CD4-positive, alpha-beta T cell treated with Interleukin-17A for 1 hour (primary cell): ENCODE measurements at regions not wholly inside any gene's neighbourhood (a gene's known extent, or its start where the extent isn't known, plus 50 kb on each side); places are given as distances from the start of the nearest gene placed in this dataset.

Experiments
- DNase-seq: peaks from one replicate; pipeline ENCODE4 v3.0.0-alpha.2; 2020

- no peak for DNase-seq
Observed at GRCh38 chr4:179755322-179755721, 2313.1 kb upstream of the AGA start.

GRCh38 chr4:179757641-179758040, 2315.4 kb upstream of the AGA start:
- DNase-seq, result no peak

- DNase-seq, result no peak
Observed at GRCh38 chr4:179762840-179763239, 2320.6 kb upstream of the AGA start.

GRCh38 chr4:179766938-179767337, 2324.7 kb upstream of the AGA start:
- DNase-seq, result no peak

- no peak for DNase-seq
Observed at GRCh38 chr4:179768996-179769395, 2326.8 kb upstream of the AGA start.

- DNase-seq, result no peak
Observed at GRCh38 chr4:179797738-179798137, 2355.5 kb upstream of the AGA start.

GRCh38 chr4:179803857-179804256, 2361.6 kb upstream of the AGA start:
- DNase-seq, result no peak

GRCh38 chr4:179804440-179804839, 2362.2 kb upstream of the AGA start:
- no peak for DNase-seq

GRCh38 chr4:179817317-179817716, 2375.1 kb upstream of the AGA start:
- no peak for DNase-seq

GRCh38 chr4:179823342-179823741, 2381.1 kb upstream of the AGA start:
- no peak for DNase-seq

GRCh38 chr4:179831274-179831673, 2389.0 kb upstream of the AGA start:
- DNase-seq, result no peak

- DNase-seq, result no peak
Observed at GRCh38 chr4:179836179-179837075, 2394.2 kb upstream of the AGA start.

- no peak for DNase-seq
Observed at GRCh38 chr4:179843370-179843769, 2399.8 kb upstream of the TENM3 start.

- no peak for DNase-seq
Observed at GRCh38 chr4:179855469-179855868, 2387.7 kb upstream of the TENM3 start.

GRCh38 chr4:179858221-179858620, 2385.0 kb upstream of the TENM3 start:
- DNase-seq, result no peak

GRCh38 chr4:179867300-179867878, 2375.8 kb upstream of the TENM3 start:
- DNase-seq, result no peak

- DNase-seq, result no peak
Observed at GRCh38 chr4:179871726-179872125, 2371.5 kb upstream of the TENM3 start.

GRCh38 chr4:179872755-179873154, 2370.4 kb upstream of the TENM3 start:
- no peak for DNase-seq

GRCh38 chr4:179880756-179881155, 2362.4 kb upstream of the TENM3 start:
- no peak for DNase-seq

GRCh38 chr4:179894066-179894778, 2349.0 kb upstream of the TENM3 start:
- no peak for DNase-seq

GRCh38 chr4:179919587-179919986, 2323.6 kb upstream of the TENM3 start:
- no peak for DNase-seq

GRCh38 chr4:179927473-179927872, 2315.7 kb upstream of the TENM3 start:
- DNase-seq, result no peak

- DNase-seq, result no peak
Observed at GRCh38 chr4:179941911-179942310, 2301.3 kb upstream of the TENM3 start.

GRCh38 chr4:179976777-179977176, 2266.4 kb upstream of the TENM3 start:
- DNase-seq, result no peak
